K562 (cell line): ENCODE measurements at regions not wholly inside any gene's neighbourhood (a gene's known extent, or its start where the extent isn't known, plus 50 kb on each side); places are given as distances from the start of the nearest gene placed in this dataset.

ENCODE experiments used
- BRD4 ChIP-seq: fragments of 200-600 bp; sonication (generic); IDR thresholded peaks from 2 replicates; pipeline ENCODE4 v1.6.1; 2017; ENCODE audit warnings: inconsistent platforms
- FOXJ3 ChIP-seq: sonication (generic); formaldehyde crosslinking; IDR thresholded peaks from 2 replicates; pipeline ENCODE4 v1.4.0; 2020; ENCODE audit warnings: mild to moderate bottlenecking, missing genetic modification reagents
- GTF2F1 ChIP-seq: IDR thresholded peaks from 2 replicates; pipeline ENCODE4 v1.6.1; 2011; ENCODE audit warnings: low read depth, low read length, improper control_type of control experiment
- HDAC6 ChIP-seq: IDR thresholded peaks from 2 replicates; pipeline ENCODE4 v1.6.1; 2012; ENCODE audit warnings: low read depth, mild to moderate bottlenecking, control low read depth, inconsistent platforms, low read length, moderate library complexity
- HNRNPK ChIP-seq: fragments of 200-400 bp; formaldehyde crosslinking; IDR thresholded peaks from one replicate; pipeline ENCODE4 v1.6.1; 2018; ENCODE audit warnings: mild to moderate bottlenecking, low read depth, low read length; ENCODE audit not compliant: poor library complexity, severe bottlenecking
- L3MBTL2 ChIP-seq: fragments of 450-650 bp; IDR thresholded peaks from 2 replicates; pipeline ENCODE4 v1.6.1; 2016; ENCODE audit warnings: mild to moderate bottlenecking, moderate library complexity
- MYBL2 ChIP-seq, 2 experiments: fragments of 450-650 bp in 1 of 2; sonication (generic) in 1 of 2; formaldehyde crosslinking in 1 of 2; IDR thresholded peaks; 2 replicates each; pipeline versions ENCODE4 v1.6.1 to v1.8.1; 2017 to 2022; ENCODE audit warnings: borderline replicate concordance in 1 of 2, inconsistent platforms in 1 of 2, low read depth in 1 of 2, mild to moderate bottlenecking in 1 of 2, missing genetic modification reagents in 1 of 2, moderate library complexity in 1 of 2
- NCOA1 ChIP-seq: fragments of 450-650 bp; IDR thresholded peaks from 2 replicates; pipeline ENCODE4 v1.6.1; 2016; ENCODE audit warnings: low read depth
- POLR3A ChIP-seq: IDR thresholded peaks from 2 replicates; pipeline ENCODE4 v1.6.1; 2011; ENCODE audit warnings: borderline replicate concordance, mild to moderate bottlenecking, moderate library complexity; ENCODE audit not compliant: insufficient read length, insufficient read depth; ENCODE audit errors: extremely low read depth
- RBM17 ChIP-seq: fragments of 200-400 bp; formaldehyde crosslinking; IDR thresholded peaks from 2 replicates; pipeline ENCODE4 v1.6.1; 2017; ENCODE audit warnings: low read depth, mild to moderate bottlenecking, low read length, borderline replicate concordance
- TBP ChIP-seq: optimal IDR thresholded peaks from 2 replicates; pipeline ENCODE3; 2011; ENCODE audit warnings: low read depth, low read length, improper control_type of control experiment
- TSC22D4 ChIP-seq: fragments of 450-650 bp; IDR thresholded peaks from 2 replicates; pipeline ENCODE4 v1.6.1; 2016; ENCODE audit warnings: missing genetic modification characterization, missing biosample characterization, control low read depth
- ZNF165 ChIP-seq: fragments of 250-450 bp; sonication (Bioruptor Pico); IDR thresholded peaks from 2 replicates; pipeline ENCODE4 v1.4.0; 2020; ENCODE audit warnings: borderline replicate concordance
- ZNF224 ChIP-seq: sonication (generic); formaldehyde crosslinking; IDR thresholded peaks from 2 replicates; pipeline ENCODE4 v1.8.0; 2022; ENCODE audit warnings: mild to moderate bottlenecking, missing genetic modification reagents
- ZNF668 ChIP-seq: fragments of 250-450 bp; sonication (Bioruptor Pico); IDR thresholded peaks from 2 replicates; pipeline ENCODE4 v1.8.0; 2022; ENCODE audit warnings: mild to moderate bottlenecking, inconsistent platforms
- TF ChIP-seq, protein P1 (sequence below): fragments of 250-450 bp; sonication (Bioruptor Pico); IDR thresholded peaks from 2 replicates; pipeline ENCODE4 v1.4.0; 2020
- TF ChIP-seq, protein P2 (sequence below): IDR thresholded peaks from 3 replicates; pipeline ENCODE4 v1.6.1; 2011; ENCODE audit warnings: borderline replicate concordance, mild to moderate bottlenecking, moderate library complexity; ENCODE audit not compliant: insufficient read length; ENCODE audit errors: extremely low read depth
- TF ChIP-seq, protein P3 (sequence below): fragments of 450-650 bp; formaldehyde crosslinking; IDR thresholded peaks from 2 replicates; pipeline ENCODE4 v1.4.0; 2022; ENCODE audit warnings: mild to moderate bottlenecking, moderate library complexity

DNA sequence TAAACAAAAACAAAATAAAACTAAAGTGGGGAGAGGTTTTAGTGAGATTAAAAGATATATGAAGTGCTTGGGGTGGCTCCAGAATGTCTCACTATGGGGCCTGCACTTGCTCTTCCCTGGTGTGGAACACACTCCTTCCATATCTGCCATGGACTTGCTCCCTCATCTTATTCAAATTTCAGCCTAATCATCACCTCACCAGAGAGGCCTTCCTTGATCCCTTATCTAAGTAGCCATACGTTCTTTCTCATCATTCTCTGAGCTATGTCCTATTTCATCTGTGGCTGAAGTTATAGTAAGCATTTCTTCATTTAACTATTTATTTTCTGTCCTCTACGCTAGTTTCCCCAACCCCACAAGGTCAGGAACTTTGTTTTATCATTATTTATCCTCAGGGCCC lies 511.7 kb downstream of the NTRK3 start (continued):
- TF ChIP-seq ZNF165 (CRISPR knock-in tag) (no peak), L3MBTL2 (no peak), HDAC6 (no peak), FOXJ3 (no peak), BRD4 (no peak), NCOA1 (no peak), TBP (no peak), MYBL2 (IDR thresholded peaks at IDR 0.05; ENCODE audit: low read depth) (no peak), MYBL2 (CRISPR knock-in tag; IDR thresholded peaks at IDR 0.05; ENCODE audit: borderline replicate concordance) (no peak), RBM17 (no peak), HNRNPK (no peak), ZNF224 (CRISPR knock-in tag) (no peak), TSC22D4 (tag) (no peak), POLR3A (no peak), ZNF668 (CRISPR knock-in tag) (no peak), GTF2F1 (no peak)
- TF ChIP-seq, protein P1, sequence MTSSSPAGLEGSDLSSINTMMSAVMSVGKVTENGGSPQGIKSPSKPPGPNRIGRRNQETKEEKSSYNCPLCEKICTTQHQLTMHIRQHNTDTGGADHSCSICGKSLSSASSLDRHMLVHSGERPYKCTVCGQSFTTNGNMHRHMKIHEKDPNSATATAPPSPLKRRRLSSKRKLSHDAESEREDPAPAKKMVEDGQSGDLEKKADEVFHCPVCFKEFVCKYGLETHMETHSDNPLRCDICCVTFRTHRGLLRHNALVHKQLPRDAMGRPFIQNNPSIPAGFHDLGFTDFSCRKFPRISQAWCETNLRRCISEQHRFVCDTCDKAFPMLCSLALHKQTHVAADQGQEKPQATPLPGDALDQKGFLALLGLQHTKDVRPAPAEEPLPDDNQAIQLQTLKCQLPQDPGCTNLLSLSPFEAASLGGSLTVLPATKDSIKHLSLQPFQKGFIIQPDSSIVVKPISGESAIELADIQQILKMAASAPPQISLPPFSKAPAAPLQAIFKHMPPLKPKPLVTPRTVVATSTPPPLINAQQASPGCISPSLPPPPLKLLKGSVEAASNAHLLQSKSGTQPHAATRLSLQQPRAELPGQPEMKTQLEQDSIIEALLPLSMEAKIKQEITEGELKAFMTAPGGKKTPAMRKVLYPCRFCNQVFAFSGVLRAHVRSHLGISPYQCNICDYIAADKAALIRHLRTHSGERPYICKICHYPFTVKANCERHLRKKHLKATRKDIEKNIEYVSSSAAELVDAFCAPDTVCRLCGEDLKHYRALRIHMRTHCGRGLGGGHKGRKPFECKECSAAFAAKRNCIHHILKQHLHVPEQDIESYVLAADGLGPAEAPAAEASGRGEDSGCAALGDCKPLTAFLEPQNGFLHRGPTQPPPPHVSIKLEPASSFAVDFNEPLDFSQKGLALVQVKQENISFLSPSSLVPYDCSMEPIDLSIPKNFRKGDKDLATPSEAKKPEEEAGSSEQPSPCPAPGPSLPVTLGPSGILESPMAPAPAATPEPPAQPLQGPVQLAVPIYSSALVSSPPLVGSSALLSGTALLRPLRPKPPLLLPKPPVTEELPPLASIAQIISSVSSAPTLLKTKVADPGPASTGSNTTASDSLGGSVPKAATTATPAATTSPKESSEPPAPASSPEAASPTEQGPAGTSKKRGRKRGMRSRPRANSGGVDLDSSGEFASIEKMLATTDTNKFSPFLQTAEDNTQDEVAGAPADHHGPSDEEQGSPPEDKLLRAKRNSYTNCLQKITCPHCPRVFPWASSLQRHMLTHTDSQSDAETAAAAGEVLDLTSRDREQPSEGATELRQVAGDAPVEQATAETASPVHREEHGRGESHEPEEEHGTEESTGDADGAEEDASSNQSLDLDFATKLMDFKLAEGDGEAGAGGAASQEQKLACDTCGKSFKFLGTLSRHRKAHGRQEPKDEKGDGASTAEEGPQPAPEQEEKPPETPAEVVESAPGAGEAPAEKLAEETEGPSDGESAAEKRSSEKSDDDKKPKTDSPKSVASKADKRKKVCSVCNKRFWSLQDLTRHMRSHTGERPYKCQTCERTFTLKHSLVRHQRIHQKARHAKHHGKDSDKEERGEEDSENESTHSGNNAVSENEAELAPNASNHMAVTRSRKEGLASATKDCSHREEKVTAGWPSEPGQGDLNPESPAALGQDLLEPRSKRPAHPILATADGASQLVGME (CRISPR knock-in tag), result no peak
- TF ChIP-seq, protein P2, sequence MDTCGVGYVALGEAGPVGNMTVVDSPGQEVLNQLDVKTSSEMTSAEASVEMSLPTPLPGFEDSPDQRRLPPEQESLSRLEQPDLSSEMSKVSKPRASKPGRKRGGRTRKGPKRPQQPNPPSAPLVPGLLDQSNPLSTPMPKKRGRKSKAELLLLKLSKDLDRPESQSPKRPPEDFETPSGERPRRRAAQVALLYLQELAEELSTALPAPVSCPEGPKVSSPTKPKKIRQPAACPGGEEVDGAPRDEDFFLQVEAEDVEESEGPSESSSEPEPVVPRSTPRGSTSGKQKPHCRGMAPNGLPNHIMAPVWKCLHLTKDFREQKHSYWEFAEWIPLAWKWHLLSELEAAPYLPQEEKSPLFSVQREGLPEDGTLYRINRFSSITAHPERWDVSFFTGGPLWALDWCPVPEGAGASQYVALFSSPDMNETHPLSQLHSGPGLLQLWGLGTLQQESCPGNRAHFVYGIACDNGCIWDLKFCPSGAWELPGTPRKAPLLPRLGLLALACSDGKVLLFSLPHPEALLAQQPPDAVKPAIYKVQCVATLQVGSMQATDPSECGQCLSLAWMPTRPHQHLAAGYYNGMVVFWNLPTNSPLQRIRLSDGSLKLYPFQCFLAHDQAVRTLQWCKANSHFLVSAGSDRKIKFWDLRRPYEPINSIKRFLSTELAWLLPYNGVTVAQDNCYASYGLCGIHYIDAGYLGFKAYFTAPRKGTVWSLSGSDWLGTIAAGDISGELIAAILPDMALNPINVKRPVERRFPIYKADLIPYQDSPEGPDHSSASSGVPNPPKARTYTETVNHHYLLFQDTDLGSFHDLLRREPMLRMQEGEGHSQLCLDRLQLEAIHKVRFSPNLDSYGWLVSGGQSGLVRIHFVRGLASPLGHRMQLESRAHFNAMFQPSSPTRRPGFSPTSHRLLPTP, result no peak
- TF ChIP-seq, protein P3, sequence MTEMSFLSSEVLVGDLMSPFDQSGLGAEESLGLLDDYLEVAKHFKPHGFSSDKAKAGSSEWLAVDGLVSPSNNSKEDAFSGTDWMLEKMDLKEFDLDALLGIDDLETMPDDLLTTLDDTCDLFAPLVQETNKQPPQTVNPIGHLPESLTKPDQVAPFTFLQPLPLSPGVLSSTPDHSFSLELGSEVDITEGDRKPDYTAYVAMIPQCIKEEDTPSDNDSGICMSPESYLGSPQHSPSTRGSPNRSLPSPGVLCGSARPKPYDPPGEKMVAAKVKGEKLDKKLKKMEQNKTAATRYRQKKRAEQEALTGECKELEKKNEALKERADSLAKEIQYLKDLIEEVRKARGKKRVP (CRISPR knock-in tag), result no peak
